Renal pelvis (tissue), 1 donor: ENCODE measurements at regions not wholly inside any gene's neighbourhood (a gene's known extent, or its start where the extent isn't known, plus 50 kb on each side); places are given as distances from the start of the nearest gene placed in this dataset.
"Not testable (repeated sequence)": the region's sequence is repeated elsewhere in the genome, so short reads cannot be mapped to it uniquely, and the experiment has no call there.

Source experiments
- DNase-seq: peaks from one replicate; pipeline ENCODE4 v3.0.0-alpha.2; 2013

GRCh38 chr11:37905707-37906417, 1307.8 kb upstream of the RAG2 start:
- DNase-seq: no peak

GRCh38 chr11:37896016-37896415, 1298.0 kb upstream of the RAG2 start:
- DNase-seq: no peak

DNA sequence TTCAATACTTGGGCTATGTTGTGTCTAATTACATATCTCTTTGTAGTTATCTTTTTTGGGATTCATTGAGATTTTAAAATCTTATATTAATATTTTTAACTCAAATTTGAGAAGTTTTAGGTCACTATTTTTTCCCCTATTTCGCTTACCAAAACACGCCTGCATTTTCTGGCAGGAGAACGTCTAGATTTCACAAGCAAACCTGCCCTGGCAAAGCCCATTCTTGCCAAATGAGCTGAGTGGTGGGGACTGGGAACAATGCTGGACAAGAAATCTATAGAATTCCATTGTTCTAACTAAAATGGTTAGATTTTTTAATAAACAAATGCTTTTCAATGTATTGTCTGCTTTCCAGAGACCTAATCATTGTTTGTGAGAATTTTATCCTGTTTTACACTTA, 1283.7 kb upstream of the RAG2 start:
- no peak for DNase-seq

- DNase-seq: no peak
Observed at GRCh38 chr11:37861671-37862070, 1263.6 kb upstream of the RAG2 start.

DNA sequence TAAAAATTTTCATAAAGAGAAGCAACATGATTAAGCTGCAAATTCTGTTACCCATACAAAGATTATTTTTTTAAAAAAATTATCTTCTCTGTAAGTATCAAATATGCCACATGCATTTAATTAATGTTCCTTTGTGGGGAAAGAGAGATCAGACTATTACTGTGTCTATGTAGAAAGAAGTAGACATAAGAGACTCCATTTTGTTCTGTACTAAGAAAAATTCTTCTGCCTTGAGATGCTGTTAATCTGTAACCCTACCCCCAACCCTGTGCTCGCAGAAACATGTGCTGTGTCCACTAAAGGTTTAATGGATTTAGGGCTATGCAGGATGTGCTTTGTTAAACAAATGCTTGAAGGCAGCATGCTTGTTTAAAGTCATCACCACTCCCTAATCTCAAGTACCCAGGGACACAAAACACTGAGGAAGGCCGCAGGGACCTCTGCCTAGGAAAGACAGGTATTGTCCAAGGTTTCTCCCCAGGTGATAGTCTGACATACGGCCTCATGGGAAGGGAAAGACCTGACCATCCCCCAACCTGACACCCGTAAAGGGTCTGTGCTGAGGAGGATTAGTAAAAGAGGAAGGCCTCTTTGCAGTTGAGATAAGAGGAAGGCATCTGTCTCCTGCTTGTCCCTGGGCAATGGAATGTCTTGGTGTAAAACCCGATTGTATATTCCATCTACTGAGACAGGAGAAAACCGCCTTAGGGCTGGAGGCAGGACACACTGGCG, 1260.9 kb upstream of the RAG2 start:
- not testable (repeated sequence) for DNase-seq

- no peak for DNase-seq
Observed at GRCh38 chr11:37858398-37858797, 1260.4 kb upstream of the RAG2 start.

DNA sequence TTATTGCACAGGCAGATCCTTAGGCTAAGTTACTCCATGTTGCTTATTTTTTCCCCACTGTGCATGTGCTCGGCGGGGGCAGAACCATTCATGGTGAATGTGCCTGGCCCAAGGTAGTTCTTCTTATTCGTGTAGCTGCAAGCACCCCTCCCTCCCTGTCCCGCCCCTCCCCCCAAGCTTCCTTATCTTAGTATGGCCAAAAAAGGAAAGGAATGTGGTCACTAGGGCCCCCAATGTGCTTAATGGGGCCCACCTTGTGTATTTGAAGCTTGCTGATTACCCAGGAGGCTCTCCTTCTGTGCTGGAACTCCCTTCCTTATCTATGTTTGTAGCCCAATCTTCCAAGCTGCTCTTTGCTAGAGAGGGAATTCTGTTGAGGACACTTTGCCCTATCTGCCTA, 1259.7 kb upstream of the RAG2 start:
- DNase-seq: no peak

DNA sequence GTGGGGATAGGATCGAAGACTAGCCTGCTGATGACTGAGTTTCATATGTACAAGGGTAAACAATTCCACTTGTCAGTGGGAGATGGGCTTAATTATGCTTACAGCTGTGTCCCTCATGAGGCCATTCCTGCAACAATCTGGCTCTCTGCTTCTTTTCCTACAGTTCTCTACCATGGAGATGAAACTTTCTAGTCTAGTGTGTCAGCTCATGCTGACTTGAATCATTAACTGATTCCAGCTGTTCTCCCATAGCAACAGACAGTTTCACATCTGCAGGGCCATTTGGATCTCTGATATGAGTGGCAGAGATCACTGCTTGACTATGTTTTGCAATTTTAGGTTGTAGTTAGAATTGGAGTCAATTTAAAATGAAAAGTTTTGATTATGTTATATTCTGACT, 1251.7 kb upstream of the RAG2 start:
- peak; percentile 1 for DNase-seq

DNA sequence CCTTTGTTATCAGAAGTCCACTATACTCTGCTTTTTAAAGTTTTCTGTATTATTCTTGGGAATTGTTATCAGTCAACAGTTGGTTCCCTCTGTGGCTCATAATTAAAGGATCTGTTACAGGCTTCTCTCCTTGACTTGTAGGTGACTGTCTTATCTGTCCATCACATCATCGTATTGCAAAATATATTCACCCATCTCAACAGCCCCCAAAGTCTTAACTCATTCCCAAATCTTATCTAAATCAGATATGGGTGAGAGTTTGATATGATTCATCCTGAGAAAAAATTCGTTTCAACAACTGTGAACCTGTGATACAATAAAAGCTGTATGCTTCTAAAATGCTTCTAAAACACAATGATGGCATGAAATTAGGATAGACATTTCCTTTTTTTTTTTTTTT, 1245.6 kb upstream of the RAG2 start:
- DNase-seq: no peak

DNA sequence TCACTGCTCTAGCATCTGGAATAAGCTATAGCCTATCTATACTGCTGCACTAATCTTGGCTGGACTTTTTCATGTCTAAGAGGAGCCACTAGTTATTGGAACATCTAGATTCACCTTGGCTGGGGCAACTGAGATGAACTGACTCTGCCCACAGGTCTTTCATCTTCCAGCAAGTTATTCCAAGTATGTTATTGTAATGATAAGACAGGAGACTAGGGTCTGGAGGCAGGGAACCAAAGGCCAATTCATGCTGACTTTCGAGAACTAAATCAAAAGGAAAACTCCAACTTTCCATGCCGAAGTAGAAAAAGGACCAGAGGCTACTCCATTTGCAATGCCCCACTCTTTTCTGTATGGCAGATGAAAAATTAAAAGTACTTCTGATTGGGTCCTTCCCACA, 1243.0 kb upstream of the RAG2 start:
- DNase-seq: no peak

- not testable (repeated sequence) for DNase-seq
Observed at GRCh38 chr11:37840345-37840744, 1242.3 kb upstream of the RAG2 start.

- no peak for DNase-seq
Observed at GRCh38 chr11:37830529-37830928, 1232.5 kb upstream of the RAG2 start.

- DNase-seq: no peak
Observed at GRCh38 chr11:37817727-37818270, 1219.8 kb upstream of the RAG2 start.

DNA sequence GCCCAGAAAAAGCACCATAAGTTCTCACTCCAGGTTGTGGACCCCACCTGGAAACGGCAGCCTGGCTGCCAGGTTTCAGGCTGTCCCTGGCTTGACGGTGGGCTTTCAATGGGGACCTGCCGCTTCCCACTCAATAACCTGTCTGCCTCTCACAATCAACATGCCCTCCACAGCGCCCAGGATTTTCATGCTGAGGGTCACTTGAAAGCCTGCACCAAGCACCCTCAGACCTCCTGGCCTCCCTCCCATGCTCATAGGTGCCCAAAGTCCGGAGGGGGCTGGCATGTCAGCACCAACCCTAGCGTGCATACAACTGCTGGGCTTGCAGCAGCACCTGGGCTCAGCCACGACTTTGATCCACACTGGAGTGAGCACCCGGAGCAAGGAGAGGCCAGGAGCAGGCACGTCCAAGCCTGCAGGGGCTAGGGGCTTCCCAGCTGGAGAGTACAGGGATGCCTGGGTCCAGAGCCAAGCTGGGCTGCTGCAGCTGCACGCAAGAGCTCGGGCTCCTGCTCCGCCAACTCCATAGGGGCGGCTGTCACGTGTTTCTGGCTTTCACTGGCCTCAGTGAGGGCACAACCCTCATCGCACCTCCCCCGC, 1214.3 kb upstream of the RAG2 start:
- no peak for DNase-seq

DNA sequence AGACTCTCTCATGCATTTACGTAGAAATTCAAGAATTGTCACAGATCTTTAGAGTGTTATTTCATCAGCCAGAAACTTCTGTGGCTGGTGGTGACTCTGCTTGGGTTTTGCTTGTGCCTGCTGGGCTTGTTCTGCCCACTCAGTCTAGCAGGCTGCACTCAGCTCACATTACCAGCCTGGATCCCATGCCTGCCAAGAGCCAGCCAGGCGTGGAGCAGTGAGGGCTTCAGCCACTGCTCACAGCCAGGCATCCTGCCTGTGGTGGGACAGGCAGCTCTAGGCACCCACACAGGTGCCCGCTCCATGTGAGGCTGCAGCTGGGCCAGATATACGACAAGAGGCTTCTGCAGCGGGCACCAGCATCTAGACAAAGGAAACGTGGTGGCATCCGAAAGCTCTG, 1213.3 kb upstream of the RAG2 start:
- no peak for DNase-seq

DNA sequence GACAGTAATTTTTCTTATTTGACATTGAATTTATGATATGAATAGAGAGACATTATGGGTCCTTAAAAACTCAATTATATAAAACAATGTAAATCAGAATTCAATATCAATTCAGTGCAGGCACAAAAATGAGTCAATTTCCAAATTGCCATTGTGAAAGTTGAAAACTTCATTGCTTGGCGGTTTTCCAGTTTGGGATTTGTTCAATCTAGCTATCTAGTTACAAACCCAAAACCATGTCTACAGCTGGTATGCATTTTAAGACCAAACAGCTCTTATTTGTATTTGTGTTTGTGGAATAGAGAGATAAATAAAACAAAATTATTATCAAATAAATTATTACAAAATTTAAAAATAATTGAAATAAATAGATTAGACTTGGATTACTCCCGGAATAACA, 1206.6 kb upstream of the RAG2 start:
- DNase-seq: no peak

DNA sequence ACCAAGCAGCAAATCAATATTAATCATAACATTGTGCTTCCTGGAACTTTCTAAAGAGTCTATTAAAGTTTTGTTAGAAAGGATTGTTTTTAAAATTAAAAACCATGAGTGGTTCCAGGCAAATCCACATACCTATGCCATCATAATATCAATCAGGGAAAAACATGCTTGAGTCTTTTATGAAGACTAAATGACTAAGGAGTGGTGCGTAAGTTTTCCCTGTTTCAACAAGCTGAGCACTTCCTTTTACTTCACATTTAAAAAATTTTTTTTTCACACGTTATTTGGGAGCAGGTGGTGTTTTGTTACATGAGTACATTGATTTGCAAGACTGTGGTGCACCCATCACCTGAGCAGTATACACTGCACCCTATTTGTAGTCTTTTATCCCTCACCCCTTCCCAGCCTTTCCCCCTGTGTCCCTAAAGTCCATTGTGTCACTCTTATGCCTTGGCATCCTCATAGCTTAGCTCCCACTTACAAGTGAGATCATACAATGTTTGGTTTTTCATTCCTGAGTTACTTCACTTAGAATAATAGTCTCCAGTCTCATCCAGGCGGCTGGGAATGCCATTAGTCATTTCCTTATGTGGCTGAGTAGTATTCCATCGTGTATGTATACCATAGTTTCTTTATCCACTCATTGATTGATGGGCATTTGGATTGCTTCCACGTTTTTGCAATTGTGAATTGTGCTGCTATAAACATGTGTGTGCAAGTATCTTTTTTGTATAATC, 1190.3 kb upstream of the RAG2 start:
- no peak for DNase-seq

- DNase-seq: no peak
Observed at GRCh38 chr11:37786214-37786755, 1188.2 kb upstream of the RAG2 start.

- no peak for DNase-seq
Observed at GRCh38 chr11:37774441-37774840, 1176.4 kb upstream of the RAG2 start.

- no peak for DNase-seq
Observed at GRCh38 chr11:37770145-37770544, 1172.1 kb upstream of the RAG2 start.

DNA sequence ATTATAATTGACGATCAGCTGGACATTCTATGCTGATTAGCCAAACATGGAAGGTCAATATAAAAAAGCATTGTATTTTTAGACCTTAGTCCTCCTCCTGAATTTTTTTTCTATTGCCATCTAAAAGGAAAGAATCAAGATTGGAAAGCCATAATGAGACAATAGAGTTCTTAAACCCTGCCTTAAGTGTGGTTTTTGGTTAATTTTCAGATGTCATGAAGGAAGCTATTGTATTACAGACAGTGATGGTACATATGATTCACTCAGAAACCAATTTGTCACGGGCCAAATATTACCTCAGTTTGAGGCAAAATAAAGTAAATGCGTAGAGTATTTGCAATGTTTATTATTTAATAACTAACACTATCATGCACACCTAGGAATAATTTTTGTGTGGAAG, 1164.0 kb upstream of the RAG2 start:
- no peak for DNase-seq

GRCh38 chr11:37755521-37755920, 1157.5 kb upstream of the RAG2 start:
- no peak for DNase-seq
